HG03196 (cell line): ENCODE measurements at regions not wholly inside any gene's neighbourhood (a gene's known extent, or its start where the extent isn't known, plus 50 kb on each side); places are given as distances from the start of the nearest gene placed in this dataset.

Source experiments
- ATAC-seq: cut with Tn5 transposase; IDR thresholded peaks from one replicate; pipeline ENCODE4 v1.9.1; 2021; ENCODE audit not compliant: unreplicated experiment

DNA sequence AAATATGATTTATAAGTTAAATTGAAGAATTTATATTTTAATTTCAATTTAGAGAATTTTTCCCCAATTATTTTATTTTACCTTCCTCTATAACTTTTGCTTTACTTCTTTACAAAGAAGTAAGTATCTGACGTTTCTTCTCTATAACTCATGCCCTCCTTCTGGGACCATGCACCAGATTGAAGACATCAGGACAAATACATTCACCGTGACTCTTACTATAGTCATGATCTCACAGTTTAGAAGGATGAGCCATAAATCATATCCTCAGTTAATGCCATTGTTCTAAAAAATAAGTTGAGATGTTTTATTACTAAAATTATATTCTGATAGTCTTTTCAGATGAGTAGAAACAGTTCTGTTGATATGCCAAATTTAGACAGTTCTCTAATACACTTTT, 279.3 kb downstream of the TMX3 start:
- ATAC-seq, result no peak

DNA sequence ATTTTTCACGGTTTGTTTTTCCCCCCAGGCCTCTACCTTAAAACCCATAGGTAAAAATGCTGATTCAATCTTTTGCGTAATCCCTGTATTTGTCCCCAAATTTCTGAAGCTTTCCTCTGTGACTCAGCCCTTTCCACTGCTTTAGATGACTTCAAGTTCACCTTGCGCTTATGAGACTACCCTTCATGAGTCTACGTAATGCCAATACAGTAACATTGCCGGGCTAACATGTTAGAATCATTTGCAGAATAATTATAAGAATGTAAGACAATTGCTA, 283.0 kb downstream of the TMX3 start:
- ATAC-seq, result no peak

GRCh38 chr18:68431111-68431921, 283.6 kb downstream of the TMX3 start:
- ATAC-seq, result no peak

GRCh38 chr18:68429841-68430240, 285.1 kb downstream of the TMX3 start:
- no peak for ATAC-seq

- no peak for ATAC-seq
These were observed 285.8 kb downstream of the TMX3 start for GRCh38 chr18:68429111-68429510.

- no peak for ATAC-seq
These were observed 286.2 kb downstream of the TMX3 start for GRCh38 chr18:68428661-68429060.

GRCh38 chr18:68427951-68428401, 286.9 kb downstream of the TMX3 start:
- ATAC-seq, result peak; percentile 65

DNA sequence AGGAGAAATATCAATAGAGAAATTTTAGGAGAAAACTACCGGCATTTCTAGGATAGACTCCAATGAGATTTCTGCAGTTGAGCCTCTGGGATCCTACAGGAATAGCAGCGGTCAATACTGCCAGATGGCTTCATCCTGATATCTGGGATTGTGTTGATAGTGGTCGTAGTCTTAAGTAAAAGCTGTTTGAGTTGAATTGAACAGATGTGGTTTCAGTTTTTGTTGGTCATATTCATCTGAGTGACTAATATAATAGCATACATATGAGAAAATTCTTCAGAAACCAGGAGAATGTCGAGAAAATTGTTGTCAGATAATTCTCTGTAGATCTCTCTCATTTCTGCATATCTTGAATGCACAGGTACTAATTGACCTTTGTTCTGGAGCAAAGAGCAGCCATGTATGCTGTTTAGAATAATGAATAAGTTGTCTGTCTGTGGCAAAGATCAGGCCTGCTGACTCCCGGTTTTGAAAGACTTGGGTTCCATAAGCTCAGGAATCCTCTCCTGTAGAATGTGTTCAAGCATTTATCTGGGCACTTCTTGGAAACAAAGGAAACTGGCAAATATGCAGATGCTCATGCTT, 288.1 kb downstream of the TMX3 start:
- ATAC-seq, result no peak

GRCh38 chr18:68418881-68419280, 296.0 kb downstream of the TMX3 start:
- no peak for ATAC-seq

- ATAC-seq, result no peak
These were observed 296.6 kb downstream of the TMX3 start for GRCh38 chr18:68418226-68418868.

- no peak for ATAC-seq
These were observed 297.1 kb downstream of the TMX3 start for GRCh38 chr18:68417826-68418225.

DNA sequence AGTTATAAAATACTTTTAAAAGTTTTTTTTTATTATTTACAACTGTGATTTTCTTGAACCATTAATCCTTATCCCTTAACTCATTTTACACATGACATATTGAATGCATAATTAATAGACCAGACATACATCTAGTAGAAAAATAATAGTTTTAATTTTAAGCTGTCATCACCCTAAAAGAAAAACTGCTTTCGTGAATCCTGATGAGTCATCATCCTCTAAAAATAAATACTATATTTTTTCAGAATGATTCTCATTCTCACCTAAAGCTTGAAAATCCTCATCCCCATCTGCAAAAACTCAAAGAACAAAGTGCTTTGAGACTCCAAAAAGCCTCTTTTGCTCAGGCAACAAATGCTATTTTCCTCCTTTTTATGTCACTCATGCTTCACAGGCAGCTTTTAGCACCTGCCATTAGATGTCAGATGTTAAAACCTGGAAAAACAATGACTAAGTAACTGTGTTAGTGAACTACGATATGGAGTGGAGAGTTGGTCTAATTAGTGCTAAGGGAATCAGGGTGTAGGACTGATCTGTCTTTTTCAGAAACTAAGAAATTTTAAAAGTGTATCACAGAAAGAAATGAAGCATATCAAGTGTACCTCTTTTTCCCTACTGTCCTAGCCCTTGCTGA, 297.6 kb downstream of the TMX3 start:
- no peak for ATAC-seq

GRCh38 chr18:68414407-68414806, 300.5 kb downstream of the TMX3 start:
- ATAC-seq, result no peak

GRCh38 chr18:68409576-68409975, 305.3 kb downstream of the TMX3 start:
- no peak for ATAC-seq

DNA sequence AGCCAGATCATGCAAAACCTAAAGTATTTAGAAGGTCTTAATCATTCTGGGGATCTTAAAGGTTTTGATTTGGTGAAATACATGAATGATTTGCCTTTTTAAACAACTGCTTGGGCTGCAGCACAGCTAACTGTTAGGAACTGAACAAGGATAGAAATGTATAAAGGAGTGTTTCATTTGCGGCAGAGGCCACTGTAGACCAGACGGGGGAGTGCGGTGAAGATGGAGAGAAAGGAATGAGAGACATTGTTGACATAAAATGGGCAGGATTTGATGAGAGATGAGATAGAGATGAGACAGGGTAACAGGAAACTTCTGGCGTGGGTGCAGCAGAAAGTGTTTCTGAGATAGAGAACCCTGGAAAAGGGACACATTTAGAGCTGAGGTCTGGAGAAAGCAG, 308.1 kb downstream of the TMX3 start:
- no peak for ATAC-seq

GRCh38 chr18:68402784-68403183, 312.1 kb downstream of the TMX3 start:
- ATAC-seq, result no peak

- ATAC-seq, result no peak
These were observed 314.0 kb downstream of the TMX3 start for GRCh38 chr18:68400889-68401288.

- ATAC-seq, result no peak
These were observed 315.2 kb downstream of the TMX3 start for GRCh38 chr18:68399721-68400120.

DNA sequence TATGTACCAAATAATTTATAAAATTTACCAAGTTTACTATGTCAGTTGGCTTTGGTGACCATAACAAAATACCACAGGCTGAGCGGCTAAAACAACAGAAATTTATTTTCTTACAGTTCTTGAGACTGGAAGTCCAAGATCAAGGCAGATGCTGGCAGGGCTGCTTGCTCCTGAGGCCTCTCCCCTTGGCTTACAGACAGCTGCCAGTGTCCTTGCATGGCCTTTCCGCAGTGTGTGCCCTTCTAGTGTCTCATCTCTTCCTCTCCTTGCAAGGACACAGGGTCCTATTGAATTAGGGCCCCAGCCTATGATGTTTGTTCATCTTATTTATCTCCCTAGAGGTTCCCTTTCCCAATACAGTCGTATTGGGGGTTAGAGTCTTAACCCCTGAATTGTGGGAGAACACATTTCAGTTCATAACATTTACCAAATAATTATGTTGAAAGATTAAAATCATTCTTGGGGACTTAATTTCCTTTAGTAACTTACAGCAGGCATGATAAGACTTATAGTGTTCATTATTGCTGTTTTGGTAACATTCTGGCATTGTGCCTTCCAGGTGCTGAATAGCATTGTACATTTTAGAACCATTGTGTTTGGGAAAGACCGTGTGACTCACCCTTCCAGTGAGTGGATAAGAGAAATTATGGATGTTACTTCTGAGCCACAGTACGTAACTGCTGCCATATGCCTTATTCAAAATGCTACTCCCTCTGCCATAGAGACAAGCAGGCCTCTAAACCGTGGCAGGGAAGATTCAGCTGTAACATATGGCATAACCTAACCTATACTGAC, 317.5 kb downstream of the TMX3 start:
- no peak for ATAC-seq

GRCh38 chr18:68394705-68395104, 320.2 kb downstream of the TMX3 start:
- ATAC-seq, result no peak

DNA sequence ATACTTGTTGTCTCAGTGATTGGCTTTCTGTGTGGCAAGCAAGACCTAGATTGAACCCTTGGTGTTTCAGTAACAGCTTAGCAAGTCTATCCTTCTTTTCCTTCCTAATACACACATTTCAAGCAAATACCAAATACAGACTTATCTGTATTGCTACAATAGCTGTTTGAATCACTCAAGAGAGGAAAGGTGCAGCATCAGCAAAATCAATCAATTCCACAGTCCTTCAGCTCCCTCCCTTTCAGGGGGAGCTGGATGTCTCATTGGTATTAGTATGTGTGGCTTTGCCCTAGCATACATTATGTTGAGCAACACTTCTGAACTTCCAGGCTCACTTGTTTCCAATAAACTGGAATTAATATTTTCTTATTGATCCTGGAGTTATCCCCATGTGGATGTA, 323.1 kb downstream of the TMX3 start:
- no peak for ATAC-seq
